Hematopoietic multipotent progenitor cell treated with erythropoietin and hydrocortisone succinate and interleukin-3 and kit ligand, for 15 days (in vitro differentiated cells): ENCODE measurements at regions not wholly inside any gene's neighbourhood (a gene's known extent, or its start where the extent isn't known, plus 50 kb on each side); places are given as distances from the start of the nearest gene placed in this dataset.
"Not testable (repeated sequence)": the region's sequence is repeated elsewhere in the genome, so short reads cannot be mapped to it uniquely, and the experiment has no call there.

Source experiments
- DNase-seq: peaks from one replicate; pipeline ENCODE4 v3.0.0-alpha.2; 2015; ENCODE audit warnings: low spot score

GRCh38 chr16:88200896-88201185 is 181.9 kb upstream of the ZNF469 start:
- DNase-seq = no peak

GRCh38 chr16:88201611-88202010 is 181.1 kb upstream of the ZNF469 start:
- DNase-seq = not testable (repeated sequence)

GRCh38 chr16:88202207-88202745 is 180.5 kb upstream of the ZNF469 start:
- no peak for DNase-seq

GRCh38 chr16:88202856-88203681 is 179.7 kb upstream of the ZNF469 start:
- DNase-seq = not testable (repeated sequence)

GRCh38 chr16:88204131-88205110 is 178.3 kb upstream of the ZNF469 start:
- not testable (repeated sequence) for DNase-seq

- not testable (repeated sequence) for DNase-seq
These were observed 177.3 kb upstream of the ZNF469 start for GRCh38 chr16:88205482-88205881.

GRCh38 chr16:88206006-88206405 is 176.8 kb upstream of the ZNF469 start:
- DNase-seq = not testable (repeated sequence)

- DNase-seq = not testable (repeated sequence)
These were observed 176.2 kb upstream of the ZNF469 start for GRCh38 chr16:88206516-88206915.

- DNase-seq = no peak
These were observed 174.6 kb upstream of the ZNF469 start for GRCh38 chr16:88208112-88208511.

- not testable (repeated sequence) for DNase-seq
These were observed 174.0 kb upstream of the ZNF469 start for GRCh38 chr16:88208776-88209175.

GRCh38 chr16:88209579-88209978 is 173.2 kb upstream of the ZNF469 start:
- not testable (repeated sequence) for DNase-seq

- not testable (repeated sequence) for DNase-seq
These were observed 168.8 kb upstream of the ZNF469 start for GRCh38 chr16:88213937-88214336.

- not testable (repeated sequence) for DNase-seq
These were observed 161.6 kb upstream of the ZNF469 start for GRCh38 chr16:88221001-88221761.

GRCh38 chr16:88223696-88224095 is 159.1 kb upstream of the ZNF469 start:
- not testable (repeated sequence) for DNase-seq

GRCh38 chr16:88224131-88224898 is 158.4 kb upstream of the ZNF469 start:
- not testable (repeated sequence) for DNase-seq

- not testable (repeated sequence) for DNase-seq
These were observed 157.0 kb upstream of the ZNF469 start for GRCh38 chr16:88225640-88226230.

GRCh38 chr16:88226302-88226701 is 156.5 kb upstream of the ZNF469 start:
- DNase-seq = not testable (repeated sequence)

GRCh38 chr16:88227026-88227721 is 155.6 kb upstream of the ZNF469 start:
- DNase-seq = not testable (repeated sequence)

GRCh38 chr16:88227722-88228482 is 154.9 kb upstream of the ZNF469 start:
- not testable (repeated sequence) for DNase-seq
